GM21825 (cell line): ENCODE measurements at regions not wholly inside any gene's neighbourhood (a gene's known extent, or its start where the extent isn't known, plus 50 kb on each side); places are given as distances from the start of the nearest gene placed in this dataset.

Experiments
- ATAC-seq: cut with Tn5 transposase; IDR thresholded peaks from one replicate; pipeline ENCODE4 v1.9.1; 2021; ENCODE audit warnings: mild to moderate bottlenecking, moderate library complexity; ENCODE audit not compliant: unreplicated experiment

DNA sequence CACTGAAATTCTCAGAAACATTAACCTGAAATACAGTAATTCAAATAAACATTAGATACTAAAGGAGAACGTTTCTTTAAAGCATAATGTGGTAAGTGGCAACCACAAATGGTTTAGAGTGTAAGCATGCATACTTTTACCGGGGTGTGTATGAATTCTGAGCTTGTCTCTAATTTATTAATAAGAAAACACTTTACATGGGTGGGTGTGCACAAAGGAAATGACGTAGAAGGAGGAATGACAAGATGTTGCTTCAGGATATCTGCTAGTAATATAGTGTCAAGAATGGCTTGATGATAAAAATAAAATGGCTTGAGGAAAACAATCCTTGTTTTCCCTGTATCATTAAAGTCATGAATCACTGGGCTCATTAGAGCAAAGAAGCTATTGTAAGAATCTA, 92.5 kb downstream of the ARL4A start:
- ATAC-seq, result no peak

DNA sequence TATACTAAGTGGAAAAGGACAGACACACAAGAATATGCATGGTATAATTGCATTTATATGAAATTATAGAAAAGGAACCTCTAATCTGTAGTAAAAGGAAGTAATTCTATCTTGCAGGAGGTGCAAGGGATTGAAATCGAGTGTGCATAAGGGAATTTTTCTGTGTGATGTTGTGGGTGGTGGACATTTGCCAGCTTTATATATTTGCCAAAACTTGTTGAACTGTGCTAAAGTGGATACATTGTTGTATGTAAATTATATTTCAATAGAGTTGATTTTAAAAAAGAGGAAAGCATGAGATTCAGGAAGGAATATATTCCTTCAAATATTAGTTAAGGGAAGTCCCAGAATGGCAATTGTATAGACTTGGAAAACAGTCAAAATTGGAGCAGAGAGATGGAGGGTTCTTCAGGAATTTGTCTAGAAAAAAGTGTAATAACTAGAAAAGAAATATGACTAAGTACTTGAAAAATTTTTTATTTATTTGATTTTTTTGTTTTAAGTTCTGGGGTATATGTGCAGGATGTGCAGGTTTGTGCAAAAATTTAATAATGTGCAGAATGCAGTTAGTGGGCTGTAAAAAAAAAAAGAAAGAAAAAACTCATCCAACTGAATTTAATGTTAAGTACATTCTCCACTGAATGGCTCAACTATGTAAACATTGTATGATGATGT, 96.1 kb downstream of the ARL4A start:
- ATAC-seq, result no peak

DNA sequence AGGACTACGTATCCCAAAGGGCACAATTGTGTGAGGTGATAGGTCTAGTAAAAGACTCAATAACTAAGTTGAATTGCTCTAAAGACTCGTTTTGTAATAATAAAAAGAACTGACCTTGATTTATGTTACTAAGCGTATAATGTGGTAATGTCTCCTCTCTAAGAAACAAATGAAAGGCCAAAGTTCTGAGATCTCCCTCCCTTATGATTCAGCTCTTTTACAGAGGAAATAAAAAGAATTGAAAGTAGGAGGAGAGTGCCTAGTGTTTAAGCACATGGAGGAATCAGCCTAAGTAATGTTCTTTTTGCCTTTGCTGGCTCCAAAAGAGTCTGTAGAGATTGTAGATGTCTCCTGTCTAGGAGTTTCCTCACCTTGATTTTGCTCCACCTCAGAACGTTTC, 98.0 kb downstream of the ARL4A start:
- ATAC-seq, result no peak

DNA sequence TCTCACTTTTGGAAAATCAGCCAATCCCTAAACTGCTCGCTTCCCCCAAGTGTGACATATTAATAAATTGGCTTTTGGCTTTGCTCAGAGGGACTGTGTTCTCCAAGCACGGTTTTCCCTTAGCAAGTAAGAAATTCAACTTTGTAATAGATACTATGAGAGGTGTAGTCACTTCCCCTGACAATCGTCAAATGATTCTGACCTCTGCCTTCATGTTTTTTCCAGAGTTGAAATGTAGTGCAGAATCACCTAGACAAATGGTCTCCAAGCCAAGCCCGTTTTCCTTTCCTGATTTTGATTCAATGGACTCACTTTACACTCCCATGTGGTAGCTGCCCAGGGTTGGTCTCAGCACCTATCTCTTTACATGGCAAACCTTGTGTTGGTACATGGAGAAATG, 99.1 kb downstream of the ARL4A start:
- ATAC-seq, result no peak

DNA sequence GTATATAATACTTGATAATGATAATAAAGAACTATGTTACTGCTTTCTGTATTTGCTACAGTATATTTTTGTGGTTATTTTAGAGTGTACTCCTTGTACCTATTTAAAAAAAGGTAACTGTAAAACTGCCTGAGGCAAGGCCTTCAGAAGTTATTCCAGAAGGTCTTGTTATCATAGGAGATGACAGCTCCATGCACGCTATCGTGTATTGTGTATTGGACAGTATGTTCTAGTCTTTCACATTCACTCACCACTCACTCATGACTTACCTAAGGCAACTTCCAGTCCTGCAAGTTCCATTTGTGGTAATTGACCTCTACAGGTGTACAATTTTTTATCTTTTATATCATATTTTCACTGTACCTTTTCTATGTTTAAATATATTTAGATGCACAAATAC, 100.7 kb downstream of the ARL4A start:
- ATAC-seq, result no peak

DNA sequence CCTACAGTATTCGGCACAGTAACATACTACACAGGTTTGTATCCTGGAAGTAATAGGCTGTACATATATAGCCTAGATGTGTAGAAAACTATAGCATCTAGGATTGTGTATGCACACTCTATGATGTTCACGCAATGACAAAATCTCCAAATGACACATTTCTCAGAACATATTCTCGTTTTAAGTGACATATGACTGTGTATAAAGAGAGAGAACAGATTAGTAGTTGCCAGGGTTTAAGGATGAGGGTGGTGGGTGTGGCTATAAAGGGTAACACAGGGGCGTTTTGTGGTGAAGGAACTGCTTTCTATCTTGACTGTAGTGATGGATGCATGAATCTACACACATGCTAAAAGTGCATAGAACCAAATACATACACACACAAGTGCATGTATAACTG, 101.2 kb downstream of the ARL4A start:
- no peak for ATAC-seq

DNA sequence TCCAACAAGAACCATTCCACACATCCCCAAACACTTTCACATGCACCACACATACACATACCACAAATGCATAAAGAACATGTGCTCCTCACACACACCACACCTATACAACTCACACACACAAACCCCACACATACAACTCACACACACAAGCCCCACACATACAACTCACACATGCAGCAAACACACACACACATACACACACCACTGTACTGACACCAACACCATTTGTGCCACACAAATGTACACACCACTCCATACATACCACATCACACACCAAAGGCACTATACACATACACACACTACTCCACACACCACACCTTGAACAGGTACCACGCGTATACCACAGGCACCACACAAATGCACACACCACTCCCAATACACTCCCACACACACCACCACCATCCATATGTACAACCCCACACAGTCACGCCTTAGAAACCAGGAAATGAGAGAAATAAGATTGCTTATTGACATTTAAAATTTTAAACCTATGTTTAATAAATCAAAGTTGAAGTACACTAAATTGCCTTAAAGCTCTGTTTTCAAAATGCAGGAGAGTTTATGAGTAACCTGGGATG, 107.4 kb downstream of the ARL4A start:
- no peak for ATAC-seq

DNA sequence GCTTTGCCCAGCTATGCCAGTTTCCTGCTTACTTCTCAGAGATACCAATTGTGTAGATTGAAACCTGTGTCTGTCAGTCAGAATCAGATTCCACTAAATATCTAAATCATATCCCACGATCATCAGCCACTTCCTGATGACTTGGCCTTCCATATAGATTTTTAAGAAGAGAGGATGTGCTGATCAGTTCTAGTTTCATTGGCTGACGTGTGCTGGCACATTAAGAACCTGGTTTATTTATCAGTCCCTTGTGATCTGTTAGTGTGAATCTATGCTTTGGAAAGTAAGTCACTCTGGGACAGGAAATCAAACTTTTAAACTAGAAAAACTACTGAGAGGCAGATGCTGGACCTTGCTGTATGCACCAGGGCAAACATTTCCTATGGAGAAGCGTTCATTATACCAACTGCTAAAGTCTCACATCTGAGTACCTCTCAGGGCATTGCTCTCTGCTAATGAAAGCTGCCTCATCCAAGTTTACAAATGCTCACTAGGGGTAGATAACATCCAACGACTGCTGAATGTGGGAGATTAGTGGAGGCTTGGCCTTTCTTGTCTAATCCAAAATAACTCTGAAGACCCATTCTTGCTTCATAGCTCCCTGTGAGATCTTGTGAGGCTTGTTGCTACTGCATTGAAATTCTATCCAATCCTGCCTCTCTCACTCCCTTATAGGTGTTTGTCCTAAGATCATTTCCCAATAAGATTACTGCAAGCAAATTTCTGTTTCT, 109.1 kb downstream of the ARL4A start:
- ATAC-seq, result no peak

DNA sequence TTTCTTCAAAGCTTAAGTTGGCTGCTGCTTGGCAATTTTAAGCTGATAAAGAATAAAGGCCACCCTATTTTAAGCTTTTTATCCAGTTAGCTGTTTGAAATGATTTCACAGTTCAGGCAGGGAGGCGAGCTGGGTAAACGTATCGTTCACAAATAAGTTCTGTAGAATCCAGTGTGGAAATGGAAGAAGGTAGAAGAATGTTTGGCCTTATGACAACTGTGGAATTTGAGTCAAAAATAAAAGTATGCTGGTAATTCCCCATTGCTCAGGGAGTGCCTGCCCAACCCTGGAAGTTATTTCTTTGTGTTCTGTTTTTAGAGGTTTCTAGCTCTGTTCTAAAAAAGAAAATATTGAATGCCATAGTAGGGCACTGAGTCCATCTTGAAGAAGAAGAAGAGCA, 113.1 kb downstream of the ARL4A start:
- no peak for ATAC-seq

DNA sequence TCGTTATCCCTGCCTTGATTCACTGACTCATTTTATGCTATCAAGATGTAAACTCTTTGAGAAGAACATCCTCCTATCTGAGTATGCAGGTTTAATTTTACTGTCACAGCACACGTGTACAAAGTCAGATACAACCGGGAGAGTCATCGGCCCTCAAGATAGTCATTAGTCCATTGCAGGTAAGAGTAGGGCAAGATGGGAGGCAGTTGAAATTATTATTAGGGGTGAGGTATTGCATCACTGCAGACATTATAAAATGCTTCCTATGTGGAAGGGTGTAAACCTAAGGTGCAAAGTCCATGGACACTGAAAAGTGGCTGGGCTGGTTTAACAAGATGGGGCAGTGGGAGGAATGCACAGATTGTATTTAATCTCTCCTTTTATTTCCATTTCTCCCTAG, 113.7 kb downstream of the ARL4A start:
- no peak for ATAC-seq

DNA sequence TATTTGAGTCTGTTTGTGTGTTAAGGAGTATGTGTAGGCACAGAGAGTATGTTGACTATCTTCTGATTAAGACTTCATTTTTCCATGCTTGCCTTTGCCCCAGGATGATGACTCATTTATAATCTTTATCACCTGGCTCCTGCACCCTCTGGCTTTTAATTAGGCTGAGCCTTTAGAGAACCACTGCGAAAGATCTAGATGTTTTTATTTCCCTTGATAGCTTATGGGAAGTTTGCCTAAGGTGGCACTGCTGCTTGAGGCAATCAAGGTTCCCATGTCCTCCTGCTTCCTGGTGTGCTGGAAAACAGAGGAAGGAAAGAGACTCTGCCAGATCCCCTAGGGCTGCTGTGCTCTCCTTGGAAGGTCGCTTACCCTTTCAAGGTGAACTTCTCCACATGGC, 114.6 kb downstream of the ARL4A start:
- ATAC-seq, result no peak

DNA sequence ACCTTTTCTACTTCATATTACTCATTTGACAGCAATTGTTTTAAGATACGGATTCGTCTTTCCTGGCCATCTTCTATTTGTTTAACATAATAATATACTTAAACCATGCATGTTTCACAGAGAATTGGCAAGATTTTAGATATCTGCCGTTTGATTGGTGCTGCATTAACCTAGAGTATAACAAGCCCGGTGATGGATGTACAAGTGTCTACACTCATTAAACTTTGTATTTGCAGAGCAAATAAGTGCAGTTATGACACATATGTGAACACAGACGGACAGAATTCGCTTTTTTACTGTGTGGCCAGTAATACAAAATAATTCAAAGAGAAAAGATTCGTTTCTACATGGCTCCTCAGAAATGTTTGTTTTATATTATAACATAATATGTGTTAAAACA, 116.1 kb downstream of the ARL4A start:
- no peak for ATAC-seq

DNA sequence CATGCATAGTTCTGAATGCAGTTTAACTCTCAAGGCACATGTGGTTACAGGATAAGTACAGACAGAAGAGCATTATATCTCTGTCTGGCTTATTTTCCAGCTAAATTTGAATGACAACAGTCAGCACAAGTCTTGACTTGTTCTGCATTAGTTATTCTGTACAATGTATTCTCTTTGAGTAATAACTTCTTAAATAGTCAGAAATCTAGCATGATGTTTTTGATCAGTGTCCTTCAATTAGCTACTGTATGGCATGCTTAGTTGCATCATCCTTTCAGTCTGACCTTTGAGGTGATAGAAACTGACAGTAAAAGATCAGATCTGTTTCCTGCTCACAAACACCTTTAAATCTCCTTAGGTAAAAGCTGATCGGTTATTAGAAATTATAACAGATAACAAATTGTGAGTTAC, 118.1 kb downstream of the ARL4A start:
- ATAC-seq, result no peak

DNA sequence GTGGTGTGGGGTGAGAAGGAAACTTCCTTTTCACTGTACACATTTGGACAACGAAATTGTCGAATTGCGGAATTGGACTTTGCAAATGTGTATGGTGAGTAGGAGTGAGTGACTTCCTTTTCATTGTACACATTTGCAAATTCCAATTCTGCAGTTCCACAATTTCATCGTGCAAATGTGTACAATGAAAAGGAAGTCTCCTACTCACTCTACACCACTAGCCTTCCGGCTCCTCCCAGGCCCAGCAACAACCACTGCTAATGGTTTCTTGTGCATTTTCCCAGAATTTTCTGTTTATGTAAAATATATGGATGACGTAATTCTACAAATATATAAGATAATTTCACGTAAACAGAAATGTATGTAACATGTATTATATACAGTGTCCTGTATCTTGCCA, 118.5 kb downstream of the ARL4A start:
- ATAC-seq, result no peak

DNA sequence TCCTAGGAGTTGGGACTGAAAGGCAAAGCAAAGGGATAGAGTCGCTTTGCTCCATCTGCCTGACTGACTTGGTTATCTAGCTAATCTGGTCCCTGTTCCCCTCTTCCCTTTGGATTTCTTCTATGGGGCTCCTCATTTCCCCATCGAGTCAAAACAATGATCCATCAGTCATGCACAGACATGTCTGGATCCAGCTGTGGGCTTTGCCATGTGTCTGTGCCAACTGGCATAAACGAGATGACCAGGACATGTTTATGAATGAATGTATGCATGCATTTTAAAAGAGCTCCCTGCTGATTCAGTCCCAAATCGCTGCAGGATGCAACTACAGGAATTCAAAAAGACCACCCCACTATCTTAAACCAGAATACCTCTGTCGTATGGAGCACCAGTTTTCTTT, 122.0 kb downstream of the ARL4A start:
- no peak for ATAC-seq

DNA sequence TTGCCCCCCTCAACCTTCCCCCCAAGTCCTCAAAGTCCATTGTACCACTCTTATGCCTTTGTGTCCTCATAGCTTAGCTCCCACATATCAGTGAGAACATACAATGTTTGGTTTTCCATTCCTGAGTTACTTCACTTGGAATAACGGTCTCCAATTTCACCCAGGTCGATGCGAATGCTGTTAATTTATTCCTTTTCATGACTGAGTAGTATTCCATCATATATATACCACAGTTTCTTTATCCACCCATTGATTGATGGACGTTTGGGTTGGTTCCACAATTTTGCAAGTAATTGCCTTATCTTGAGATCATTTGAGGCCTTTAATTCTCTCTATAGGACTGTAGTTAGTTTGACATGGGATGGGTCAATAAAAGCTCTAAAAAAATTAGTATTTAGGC, 124.7 kb downstream of the ARL4A start:
- ATAC-seq, result no peak

DNA sequence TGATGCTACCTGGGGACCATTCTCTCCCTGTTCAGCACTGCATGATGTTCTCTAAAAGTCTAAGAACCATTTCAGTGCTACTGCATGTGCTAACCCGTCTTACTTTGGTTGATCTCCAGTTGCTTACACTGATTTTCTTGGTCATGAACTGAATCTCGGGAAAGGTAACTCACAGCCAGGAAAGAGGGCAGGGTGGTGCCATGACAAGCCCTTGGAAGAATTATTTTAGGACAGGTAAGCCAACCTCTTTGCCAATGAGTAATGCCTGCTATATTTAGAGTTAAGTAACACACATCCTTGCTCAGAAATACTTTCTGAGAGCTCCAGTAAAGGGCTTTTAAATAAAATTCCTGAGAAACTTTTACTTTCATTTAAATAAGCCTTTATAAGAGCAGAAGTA, 126.7 kb downstream of the ARL4A start:
- ATAC-seq, result no peak

DNA sequence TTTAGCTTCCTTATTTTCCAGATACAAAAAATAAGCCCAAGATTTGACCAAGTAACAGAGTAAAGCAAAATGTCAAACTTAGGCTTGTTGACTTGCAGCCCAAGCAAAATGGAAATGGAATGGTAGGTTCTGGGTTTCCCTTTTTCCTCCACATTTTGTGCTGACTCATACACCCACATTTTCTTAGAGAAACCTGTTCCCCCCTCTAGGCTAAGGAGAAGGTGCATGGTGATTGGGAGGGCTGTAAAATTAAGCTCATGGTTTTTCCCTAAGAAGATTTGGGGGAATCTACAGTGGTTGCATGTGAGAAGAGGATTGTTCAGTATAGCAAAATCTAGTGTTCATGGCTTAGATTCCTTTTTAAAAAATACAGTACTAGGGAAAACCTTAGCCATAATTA, 127.4 kb downstream of the ARL4A start:
- ATAC-seq, result no peak

DNA sequence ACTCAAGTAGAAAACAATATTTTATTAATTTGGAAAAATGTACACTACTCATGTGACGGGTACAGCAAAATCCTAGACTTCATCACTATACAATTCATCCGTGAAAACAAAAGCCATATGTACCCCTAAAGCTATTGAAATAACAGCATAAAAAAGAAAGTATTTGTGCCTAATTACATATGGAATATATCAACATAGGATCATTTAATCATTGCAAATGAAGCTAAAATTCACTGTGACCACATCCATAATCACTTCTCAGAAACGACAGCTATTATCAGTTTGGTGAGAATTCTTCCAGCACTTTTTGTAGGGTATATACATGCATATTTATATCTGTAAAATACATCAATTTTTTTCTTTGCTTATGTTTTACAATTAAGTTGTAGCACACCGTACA, 128.0 kb downstream of the ARL4A start:
- no peak for ATAC-seq

DNA sequence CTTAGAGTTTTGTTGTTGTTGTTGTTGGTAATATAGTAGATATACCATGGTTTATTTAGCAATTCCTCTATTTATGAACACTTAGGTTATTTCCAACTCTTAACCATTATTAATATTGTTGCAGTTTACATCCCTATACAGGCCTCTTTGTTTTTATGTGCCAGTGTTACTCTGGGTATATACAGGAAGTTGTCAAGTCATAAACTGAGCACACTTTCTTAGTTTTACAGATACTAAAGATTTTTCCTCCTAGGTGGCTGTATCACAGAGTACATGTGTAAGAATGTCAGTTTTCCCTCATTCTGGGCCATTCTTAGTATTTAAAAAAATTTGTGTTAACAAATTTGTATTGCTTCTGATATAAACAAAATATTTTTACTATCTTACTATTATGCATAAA, 128.4 kb downstream of the ARL4A start:
- ATAC-seq, result no peak

DNA sequence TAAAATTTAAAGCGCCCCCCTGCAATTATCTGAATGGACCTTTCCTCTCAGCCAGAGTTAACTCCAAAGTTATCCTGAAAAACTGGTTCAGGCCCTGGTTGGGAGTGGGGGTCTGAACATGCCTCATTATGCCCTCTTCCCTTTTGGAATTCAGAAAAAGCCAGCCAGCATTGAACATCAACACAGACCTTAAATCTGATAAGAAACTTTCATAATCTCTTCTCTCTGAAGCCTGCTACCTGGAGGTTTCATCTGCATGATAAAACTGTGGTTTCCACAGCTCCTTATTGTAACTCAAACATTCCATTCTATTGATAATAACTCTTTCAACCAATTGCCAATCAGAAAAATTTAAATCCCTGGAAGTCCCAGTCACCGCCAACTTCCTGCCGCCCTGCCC, 133.3 kb downstream of the ARL4A start:
- ATAC-seq, result no peak

DNA sequence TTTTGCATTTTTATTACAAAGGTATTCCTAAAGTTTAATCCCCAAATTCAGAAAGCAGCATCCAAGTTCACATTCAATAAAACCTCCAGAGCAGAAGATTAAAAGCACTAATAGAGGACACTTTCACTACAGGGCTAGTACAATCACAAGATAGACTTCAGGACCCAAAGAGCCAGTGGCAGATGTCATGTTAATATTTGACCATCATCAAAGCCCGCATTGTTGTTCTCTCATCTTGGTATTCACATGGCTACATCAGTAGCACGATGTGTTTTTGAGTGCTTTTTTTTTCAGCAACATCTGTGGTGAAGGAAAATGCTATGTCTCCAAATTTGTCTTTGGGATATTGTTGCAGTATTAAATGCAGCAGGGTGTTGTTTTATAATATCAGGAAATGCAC, 134.3 kb downstream of the ARL4A start:
- no peak for ATAC-seq

DNA sequence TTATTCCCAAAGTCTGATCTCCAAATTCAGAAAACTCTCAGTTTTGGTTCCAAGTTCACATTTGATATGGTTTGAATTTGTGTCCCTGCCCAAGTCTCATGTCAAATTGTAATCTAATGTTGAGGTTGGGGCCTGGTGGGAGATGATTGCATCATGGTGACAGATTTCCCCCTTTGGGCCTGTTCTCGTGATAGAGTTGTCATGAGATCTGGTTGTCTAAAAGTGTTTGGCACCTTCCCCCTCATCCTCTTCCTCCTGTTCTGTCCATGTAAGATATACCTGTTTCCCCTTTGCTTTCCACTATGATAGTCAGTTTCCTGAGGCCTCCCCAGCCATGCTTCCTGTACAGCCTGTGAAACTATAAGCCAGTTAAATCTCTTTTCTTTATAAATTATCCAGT, 138.6 kb downstream of the ARL4A start:
- no peak for ATAC-seq
